Erythroblast (primary cell): ENCODE measurements at regions not wholly inside any gene's neighbourhood (a gene's known extent, or its start where the extent isn't known, plus 50 kb on each side); places are given as distances from the start of the nearest gene placed in this dataset.

Source experiments
- GATA1 ChIP-seq: IDR thresholded peaks from 2 replicates; pipeline ENCODE4 v1.6.1; 2011; ENCODE audit warnings: low read depth, mild to moderate bottlenecking, control low read depth, low read length, moderate library complexity
- POLR2A ChIP-seq: IDR thresholded peaks from 2 replicates; pipeline ENCODE4 v1.6.1; 2011; ENCODE audit warnings: mild to moderate bottlenecking, low read length

DNA sequence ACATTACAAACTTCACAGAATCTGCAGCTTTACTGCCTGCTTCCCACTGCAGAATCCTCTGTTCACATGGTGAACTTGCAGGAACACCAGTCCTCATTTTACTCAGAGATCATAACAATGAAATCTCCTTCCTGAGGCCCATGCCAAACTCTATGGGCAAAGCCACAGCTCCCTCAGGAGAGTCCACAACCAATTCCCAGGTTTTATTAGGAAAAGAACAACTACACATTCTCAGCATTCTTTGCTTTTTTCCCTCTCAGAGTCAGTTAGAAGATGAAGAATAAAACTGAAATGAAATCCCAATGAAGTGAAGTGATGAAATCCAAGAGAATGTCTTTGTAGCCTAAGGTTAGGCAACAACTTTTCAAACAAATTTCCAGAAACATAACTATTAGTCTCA is 233.7 kb downstream of the DSEL start:
- TF ChIP-seq POLR2A, result no peak
- TF ChIP-seq GATA1, result no peak
